SU-DHL-6 (cell line): ENCODE measurements at regions not wholly inside any gene's neighbourhood (a gene's known extent, or its start where the extent isn't known, plus 50 kb on each side); places are given as distances from the start of the nearest gene placed in this dataset.

Experiments
- CTCF ChIP-seq: fragments of 200-600 bp; sonication (generic); IDR thresholded peaks from one replicate; pipeline ENCODE4 v1.5.1; 2017; ENCODE audit warnings: antibody characterized with exemption, mild to moderate bottlenecking, low read length, moderate library complexity; ENCODE audit not compliant: insufficient read depth, poor library complexity, severe bottlenecking
- EZH2phosphoT487 ChIP-seq: fragments of 200-600 bp; sonication (generic), shearing (Covaris generic); conservative IDR thresholded peaks from 2 replicates; pipeline ENCODE4 v1.6.1; 2018; ENCODE audit warnings: mild to moderate bottlenecking, antibody characterized with exemption, low read length, moderate library complexity, mixed read lengths

GRCh38 chr14:98203421-98203820 lies 1068.6 kb downstream of the BCL11B start:
- TF ChIP-seq EZH2phosphoT487, result no peak
- TF ChIP-seq CTCF, result no peak
